Ramos (cell line): ENCODE measurements at regions not wholly inside any gene's neighbourhood (a gene's known extent, or its start where the extent isn't known, plus 50 kb on each side); places are given as distances from the start of the nearest gene placed in this dataset.

Source experiments
- in situ Hi-C: fragments of 300-500 bp; cut with MboI; formaldehyde crosslinking; loops from one replicate; pipeline ENCODE4 v1.14.3; 2022; ENCODE audit warnings: low sequenced_read_pairs; ENCODE audit not compliant: unreplicated experiment

DNA sequence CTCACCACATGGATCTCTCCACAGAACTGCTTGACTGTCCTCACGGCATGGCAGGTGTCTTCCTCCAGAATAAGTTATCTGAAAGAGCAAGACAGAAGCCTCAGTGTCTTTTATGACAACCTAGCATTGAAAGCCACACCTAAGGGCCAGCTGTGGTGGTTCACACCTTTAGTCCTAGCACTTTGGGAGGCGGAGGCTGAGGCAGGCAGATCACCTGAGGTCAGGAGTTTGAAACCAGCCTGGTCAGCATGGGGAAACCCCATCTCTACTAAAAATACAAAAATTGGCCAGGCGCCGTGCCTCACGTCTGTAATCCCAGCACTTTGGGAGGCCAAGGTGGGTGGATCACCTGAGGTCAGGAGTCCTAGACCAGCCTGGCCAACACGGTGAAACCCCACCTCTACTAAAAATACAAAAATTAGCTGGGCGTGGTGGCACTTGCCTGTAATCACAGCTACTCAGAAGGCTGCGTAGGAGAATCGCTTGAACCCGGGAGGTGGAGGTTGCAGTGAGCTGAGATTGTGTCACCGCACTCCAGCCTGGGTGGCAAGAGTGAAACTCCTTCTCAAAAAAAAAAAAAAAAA, 180.6 kb upstream of the HAAO start:
- in situ Hi-C loops, result loop anchor here (25.0 kb wide), 1 partner anchor 514 kb away; no protein-coding TSS in a partner anchor

DNA sequence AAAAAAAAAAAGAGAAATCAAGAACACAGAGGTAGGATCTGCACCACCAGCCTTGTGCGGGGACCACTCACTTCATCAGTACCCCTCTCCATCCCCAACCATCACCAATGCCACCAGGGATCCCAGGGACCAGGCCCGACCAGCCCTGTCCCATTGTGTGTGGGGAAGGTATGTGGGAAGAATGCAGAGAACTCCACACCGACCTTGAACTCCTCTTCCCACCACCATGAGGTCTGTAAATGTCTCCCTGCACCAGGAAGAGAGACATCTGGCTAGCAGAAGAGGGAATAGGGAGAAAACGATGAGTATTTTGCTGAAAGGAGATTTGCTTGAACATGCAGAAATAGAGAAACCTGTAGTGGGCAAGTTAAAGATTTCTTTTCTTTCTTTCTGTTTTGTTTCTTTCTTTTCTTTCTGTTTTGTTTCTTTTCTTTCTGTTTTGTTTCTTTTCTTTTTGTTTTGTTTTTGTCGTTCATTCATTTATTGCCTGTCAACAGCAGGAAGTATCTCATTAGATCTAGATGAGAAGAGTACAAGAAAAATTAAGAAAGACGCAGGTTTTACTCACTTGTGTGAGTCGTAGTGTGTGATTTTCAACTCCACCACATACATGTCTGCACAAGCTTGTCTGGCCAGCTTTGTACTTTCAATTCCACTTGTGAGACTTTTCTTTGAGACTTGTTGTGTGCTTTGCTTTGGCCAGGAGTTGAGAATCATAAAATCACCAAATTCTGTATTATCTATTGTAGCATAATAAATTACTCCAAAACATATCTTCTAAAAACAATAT, 179.8 kb upstream of the HAAO start:
- in situ Hi-C loops, result loop anchor here (25.0 kb wide), 1 partner anchor 515 kb away; no protein-coding TSS in a partner anchor

DNA sequence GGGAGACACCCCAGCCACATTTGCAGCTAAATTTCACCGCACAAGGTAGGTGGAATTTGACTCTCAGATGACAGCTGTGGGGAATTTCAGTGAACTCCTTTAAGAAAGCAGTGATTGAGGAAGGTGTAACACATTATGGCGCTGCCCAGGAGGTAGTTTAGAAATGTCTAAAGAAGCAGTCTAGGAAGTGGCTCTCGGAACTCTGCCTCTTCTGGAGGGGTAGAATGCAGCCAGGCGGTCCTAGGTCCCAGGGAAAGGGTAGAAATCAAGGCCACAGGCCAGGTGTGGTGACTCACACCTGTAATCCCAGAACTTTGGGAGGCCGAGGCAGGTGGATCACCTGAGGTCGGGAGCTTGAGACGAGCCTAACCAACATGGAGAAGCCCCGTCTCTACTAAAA, 179.0 kb upstream of the HAAO start:
- in situ Hi-C loops, result loop anchor here (25.0 kb wide), 1 partner anchor 516 kb away; no protein-coding TSS in a partner anchor

DNA sequence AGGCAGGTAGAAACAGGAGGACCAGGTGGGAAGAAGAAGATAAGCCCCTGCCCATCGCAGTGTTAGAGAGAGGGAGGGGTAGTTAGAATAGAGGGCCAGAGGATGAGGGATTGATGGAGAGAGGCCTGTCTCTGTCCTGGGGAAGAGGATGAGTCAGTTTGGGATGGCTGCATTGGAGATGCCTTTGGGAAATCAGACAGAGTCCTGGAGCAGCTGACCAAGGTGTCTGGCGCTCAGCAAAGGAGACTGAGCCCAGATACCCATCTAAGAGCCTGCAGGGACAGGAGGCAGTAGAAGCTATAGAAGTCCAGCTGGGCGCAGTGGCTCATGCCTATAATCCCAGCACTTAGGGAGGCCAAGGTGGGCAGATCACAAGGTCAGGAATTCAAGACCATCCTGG, 177.8 kb upstream of the HAAO start:
- in situ Hi-C loops, result loop anchor here (25.0 kb wide), 1 partner anchor 517 kb away; no protein-coding TSS in a partner anchor

- in situ Hi-C loops, result loop anchor here (25.0 kb wide), 1 partner anchor 518 kb away; no protein-coding TSS in a partner anchor
These were observed 177.1 kb upstream of the HAAO start for GRCh38 chr2:42969231-42970150.

DNA sequence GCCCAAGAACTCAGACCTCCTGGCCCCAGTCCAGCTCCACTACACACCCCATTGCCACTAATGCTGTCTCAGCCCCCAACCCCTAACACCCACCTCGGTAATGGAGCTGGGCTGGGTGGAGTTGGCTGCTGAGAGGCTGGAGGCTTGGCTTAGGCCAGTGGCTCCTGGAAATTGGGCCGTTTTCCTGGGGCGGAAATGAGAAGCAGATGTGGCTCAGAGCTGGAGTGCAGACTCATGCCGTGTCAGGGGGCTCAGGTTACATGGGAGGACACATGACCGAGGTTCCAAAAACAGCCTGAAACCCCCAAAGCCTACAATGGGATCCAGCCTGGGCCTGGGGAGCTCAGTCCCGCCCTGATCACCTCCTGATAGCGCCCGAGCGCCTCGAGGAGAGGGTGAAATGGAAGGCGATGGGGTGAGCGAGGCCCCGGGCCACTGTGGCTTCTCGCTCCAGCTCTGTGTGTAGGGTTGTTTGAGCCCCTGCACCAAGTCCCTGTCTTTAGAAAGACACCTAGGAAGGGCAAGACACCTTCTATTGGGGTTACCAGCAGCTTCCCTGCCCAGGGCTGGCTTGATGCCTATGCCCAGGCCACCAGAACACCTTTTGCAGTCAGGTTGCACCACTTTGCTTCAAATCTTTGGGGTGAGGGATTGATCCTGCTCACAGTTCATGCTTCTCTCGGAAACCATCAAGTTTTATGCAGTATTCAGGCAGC, 175.7 kb upstream of the HAAO start:
- in situ Hi-C loops, result loop anchor here (25.0 kb wide), 1 partner anchor 519 kb away; no protein-coding TSS in a partner anchor

DNA sequence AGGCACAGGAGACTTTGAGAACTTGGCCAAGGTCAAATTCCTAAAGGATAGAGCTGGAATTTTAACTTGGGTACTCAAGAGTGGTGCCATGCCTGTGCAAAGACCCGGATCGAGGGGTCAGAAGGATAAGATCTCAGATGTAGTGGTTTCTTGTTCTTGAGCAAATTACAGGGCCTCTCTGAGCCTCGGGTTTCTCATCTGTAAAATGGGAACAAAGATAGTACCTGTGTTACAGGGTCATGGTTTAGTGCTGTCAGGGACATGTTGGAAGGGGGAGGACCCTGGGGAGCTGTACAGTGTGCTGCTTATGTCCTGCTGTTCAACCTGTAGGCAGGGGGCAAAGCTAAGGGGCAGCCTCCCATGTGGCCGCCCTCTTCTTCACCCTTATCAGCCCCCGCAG, 173.5 kb upstream of the HAAO start:
- in situ Hi-C loops, result loop anchor here (25.0 kb wide), 1 partner anchor 521 kb away; no protein-coding TSS in a partner anchor

DNA sequence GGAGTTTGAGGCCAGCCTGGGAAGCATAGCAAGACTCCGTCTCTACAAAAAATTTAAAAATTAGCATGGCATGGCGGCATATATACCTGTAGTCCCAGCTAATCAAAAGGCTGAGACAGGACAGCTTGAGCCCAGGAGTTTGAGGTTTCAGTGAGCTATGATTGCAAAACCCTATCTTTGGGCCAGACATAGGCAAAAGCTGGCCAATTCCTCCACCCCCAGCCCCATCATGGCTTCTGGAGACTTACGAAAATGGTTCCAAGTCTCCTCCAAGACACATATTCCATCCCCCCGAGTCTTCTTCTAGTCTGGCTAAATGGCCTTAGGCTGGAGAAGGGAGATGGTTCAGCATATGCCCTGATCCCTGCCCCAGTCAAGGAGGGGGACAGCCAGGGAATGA, 172.8 kb upstream of the HAAO start:
- in situ Hi-C loops, result loop anchor here (25.0 kb wide), 1 partner anchor 522 kb away; no protein-coding TSS in a partner anchor

GRCh38 chr2:42964439-42965083, 172.2 kb upstream of the HAAO start:
- in situ Hi-C loops, result loop anchor here (25.0 kb wide), 1 partner anchor 523 kb away; no protein-coding TSS in a partner anchor

DNA sequence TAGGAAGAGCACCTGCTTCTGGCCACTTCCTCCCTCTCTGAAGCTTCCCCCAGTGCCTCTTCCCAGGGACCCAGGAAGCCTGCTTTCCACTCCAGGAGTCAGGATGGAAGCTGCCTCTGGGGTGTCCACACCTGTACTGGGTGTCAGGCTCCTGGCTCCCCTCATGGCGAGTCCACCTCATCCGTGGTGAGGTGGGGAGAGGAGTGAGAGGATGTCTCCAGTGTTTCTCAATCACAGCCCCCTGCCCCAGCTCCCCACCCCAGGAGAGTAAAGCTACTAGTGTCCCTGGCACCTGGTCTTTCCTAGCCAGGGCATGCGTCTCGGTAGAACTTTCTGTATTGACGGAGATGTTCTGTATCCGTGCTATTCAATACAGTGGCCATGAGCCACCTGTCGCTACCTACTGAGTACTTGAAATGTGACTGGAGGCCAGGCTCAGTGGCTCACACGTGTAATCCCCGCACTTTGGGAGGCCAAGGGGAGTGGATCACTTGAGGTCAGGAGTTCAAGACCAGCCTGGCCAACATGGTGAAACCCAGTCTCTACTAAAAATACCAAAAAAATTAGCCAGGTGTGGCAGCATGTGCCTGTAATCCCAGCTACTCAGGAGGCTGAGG, 171.2 kb upstream of the HAAO start:
- in situ Hi-C loops, result loop anchor here (25.0 kb wide), 1 partner anchor 524 kb away; no protein-coding TSS in a partner anchor

GRCh38 chr2:42962508-42962953, 170.1 kb upstream of the HAAO start:
- in situ Hi-C loops, result loop anchor here (25.0 kb wide), 1 partner anchor 525 kb away; no protein-coding TSS in a partner anchor

DNA sequence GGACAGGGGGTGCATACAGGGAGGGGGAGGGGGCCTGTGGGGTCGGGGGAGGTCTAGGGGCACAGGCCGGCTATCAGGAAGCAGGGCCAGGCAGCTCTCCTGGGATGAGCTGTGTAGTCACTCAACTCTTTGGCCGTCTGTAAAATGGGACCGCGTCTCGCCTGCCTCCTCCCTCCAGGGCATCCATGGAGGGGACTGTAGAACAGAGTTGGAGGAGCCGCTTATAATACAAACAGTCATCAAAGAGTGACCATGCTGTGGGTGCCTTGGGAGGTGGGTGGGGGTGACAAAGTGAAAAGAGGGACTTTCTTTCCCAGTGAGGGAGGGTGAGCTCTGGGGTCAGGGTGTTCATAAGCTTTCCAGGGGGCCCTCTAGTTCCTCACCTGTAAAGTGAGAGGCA, 169.6 kb upstream of the HAAO start:
- in situ Hi-C loops, result loop anchor here (25.0 kb wide), 1 partner anchor 525 kb away; no protein-coding TSS in a partner anchor

DNA sequence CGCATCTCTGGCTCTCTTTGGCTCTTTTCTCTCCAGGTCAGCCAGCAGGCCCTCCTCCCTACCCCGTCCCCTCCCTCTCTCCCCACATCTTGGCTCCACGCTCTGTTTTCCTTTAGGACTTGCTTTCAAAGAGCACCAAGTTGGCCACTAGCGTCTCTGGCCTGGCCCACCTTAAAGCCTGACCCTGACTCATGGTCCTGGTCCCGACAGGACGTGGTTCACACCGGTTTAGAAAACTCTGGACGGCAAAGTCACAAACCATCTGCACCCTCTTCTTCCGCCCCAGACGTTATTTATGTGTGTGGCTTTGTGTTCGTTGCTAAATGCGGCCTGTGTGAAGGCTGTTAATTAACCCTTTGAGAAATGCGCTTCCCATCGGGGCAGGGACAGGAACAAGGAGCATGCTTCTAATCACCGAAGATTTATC, 169.0 kb upstream of the HAAO start:
- in situ Hi-C loops, result loop anchor here (25.0 kb wide), 1 partner anchor 526 kb away; no protein-coding TSS in a partner anchor

DNA sequence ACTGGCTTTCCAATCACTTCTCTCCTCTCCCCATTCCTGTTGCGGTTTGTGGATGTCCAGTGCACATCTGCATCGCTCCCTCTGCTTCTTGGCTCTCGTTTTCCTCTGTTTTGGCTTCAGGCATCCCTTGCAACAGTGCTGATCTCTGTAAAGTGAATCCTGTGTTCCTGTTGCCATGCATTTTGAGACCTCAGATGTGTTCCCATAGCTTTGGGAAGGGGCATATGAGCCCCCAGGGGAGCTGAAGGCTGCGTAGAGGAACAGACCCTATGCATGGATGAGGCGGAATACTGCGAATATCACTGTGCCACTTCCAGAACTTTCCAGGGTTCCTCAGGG, 168.4 kb upstream of the HAAO start:
- in situ Hi-C loops, result loop anchor here (25.0 kb wide), 1 partner anchor 526 kb away; no protein-coding TSS in a partner anchor

GRCh38 chr2:42960002-42960841, 167.8 kb upstream of the HAAO start:
- in situ Hi-C loops, result loop anchor here (25.0 kb wide), 1 partner anchor 527 kb away; no protein-coding TSS in a partner anchor

DNA sequence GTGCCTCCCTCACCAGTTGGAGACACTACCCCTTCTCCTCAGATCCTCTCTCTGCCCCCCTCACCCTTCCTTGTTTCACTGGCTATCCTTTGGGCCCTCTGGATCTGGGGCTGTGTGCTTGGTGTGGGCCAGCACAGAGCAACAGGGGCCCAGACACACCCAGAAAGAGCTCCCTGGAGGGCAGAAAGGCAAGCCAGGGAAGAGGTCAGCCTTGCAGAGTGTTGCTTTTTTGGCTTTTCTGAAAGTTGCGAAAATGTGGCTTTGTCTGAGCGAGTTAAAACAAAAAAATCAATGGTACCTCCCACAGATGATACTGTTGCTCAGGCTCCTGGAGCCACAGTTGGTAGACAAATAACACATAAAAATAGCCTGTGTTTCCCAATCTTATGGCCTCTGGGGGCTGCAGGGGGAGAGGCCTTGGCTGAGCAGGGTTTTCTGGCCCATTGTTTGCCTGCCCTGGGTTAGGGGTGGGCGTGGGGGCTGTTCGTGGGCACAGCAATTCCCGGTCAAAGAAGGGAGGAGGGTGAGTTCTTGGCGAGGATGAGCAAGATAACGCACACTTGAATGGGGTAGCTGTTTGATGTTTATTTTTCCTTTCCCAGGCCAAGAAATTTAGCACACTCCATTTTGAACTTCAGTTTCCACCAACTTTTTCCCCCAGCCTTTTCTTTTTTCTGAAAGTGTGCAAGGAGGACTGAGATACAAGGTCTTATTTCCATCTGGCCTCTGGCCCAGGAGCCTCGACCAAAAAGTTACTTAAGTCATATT, 167.0 kb upstream of the HAAO start:
- in situ Hi-C loops, result loop anchor here (10.0 to 25.0 kb wide), 3 partner anchors 275 to 655 kb away; no protein-coding TSS in a partner anchor
